Calu3 (cell line): ENCODE measurements at regions not wholly inside any gene's neighbourhood (a gene's known extent, or its start where the extent isn't known, plus 50 kb on each side); places are given as distances from the start of the nearest gene placed in this dataset.
A peak's percentile ranks its signal among the peaks of the same experiment; 100 is the strongest.

Source experiments
- BruUV-seq: library from RNA; stranded (reverse); fragments of 400-500 nt; replicated peaks from 2 replicates; lab custom pipeline; 2021; lab: Mats Ljungman, UMichigan
- CTCF ChIA-PET: fragments of 300-600 bp; sonication (Branson Sonifier 250); formaldehyde crosslinking; loops from one replicate; lab custom pipeline; 2022; ENCODE audit warnings: antibody characterized with exemption; lab: Charles Lee
- DNase-seq: peaks from one replicate; pipeline ENCODE4 v3.0.0; 2022
- H3K27ac Mint-ChIP-seq: one replicate; pipeline ENCODE4 v1.8.0; 2022; ENCODE audit warnings: mixed read lengths; ENCODE audit not compliant: unreplicated experiment
- H3K27me3 Mint-ChIP-seq: one replicate; pipeline ENCODE4 v1.8.0; 2022; ENCODE audit warnings: mixed read lengths; ENCODE audit not compliant: unreplicated experiment
- H3K36me3 Mint-ChIP-seq: one replicate; pipeline ENCODE4 v1.8.0; 2022; ENCODE audit warnings: mild to moderate bottlenecking, moderate library complexity, mixed read lengths; ENCODE audit not compliant: insufficient read depth, unreplicated experiment
- H3K4me1 Mint-ChIP-seq: one replicate; pipeline ENCODE4 v1.8.0; 2022; ENCODE audit warnings: mild to moderate bottlenecking, low read depth, mixed read lengths; ENCODE audit not compliant: unreplicated experiment
- H3K4me3 Mint-ChIP-seq: one replicate; pipeline ENCODE4 v1.8.0; 2022; ENCODE audit warnings: mild to moderate bottlenecking, low read depth, moderate library complexity, mixed read lengths; ENCODE audit not compliant: unreplicated experiment
- H3K9me3 Mint-ChIP-seq: one replicate; pipeline ENCODE4 v1.8.0; 2022; ENCODE audit warnings: low read depth, mixed read lengths; ENCODE audit not compliant: unreplicated experiment
- intact Hi-C: fragments of 100-400 bp; cut with micrococcal nuclease; formaldehyde crosslinking; loops from one replicate; pipeline ENCODE4 v1.10.0; 2022; ENCODE audit not compliant: unreplicated experiment
- TF ChIP-seq, protein P1 (sequence below): fragments of 200-600 bp; IDR thresholded peaks from one replicate; pipeline ENCODE4 v1.8.0; 2022; ENCODE audit warnings: antibody characterized with exemption; ENCODE audit not compliant: unreplicated experiment

DNA sequence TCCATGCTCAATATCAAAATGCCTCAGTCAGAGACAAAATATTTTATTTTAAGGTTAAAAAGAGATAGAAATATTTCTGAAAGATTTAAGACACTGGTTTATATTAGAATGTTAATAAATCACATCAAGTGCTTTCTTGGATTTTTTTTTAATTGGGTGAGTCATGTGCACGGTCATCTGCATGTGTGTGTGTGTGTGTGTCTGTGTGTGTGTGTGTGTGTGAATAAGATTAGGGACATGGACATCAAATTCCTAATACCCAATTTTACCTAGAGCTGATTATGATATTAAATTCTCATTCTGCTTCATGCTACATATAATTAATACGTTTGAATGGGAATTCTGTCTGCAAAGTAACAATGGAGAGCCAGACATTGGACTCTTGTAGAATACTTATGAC lies 122.9 kb downstream of the BASP1 start:
- H3K27me3 Mint-ChIP-seq, result peaks cover 28% of the 10 kb centered on the region
- no peak for DNase-seq
- TF ChIP-seq, protein P1, sequence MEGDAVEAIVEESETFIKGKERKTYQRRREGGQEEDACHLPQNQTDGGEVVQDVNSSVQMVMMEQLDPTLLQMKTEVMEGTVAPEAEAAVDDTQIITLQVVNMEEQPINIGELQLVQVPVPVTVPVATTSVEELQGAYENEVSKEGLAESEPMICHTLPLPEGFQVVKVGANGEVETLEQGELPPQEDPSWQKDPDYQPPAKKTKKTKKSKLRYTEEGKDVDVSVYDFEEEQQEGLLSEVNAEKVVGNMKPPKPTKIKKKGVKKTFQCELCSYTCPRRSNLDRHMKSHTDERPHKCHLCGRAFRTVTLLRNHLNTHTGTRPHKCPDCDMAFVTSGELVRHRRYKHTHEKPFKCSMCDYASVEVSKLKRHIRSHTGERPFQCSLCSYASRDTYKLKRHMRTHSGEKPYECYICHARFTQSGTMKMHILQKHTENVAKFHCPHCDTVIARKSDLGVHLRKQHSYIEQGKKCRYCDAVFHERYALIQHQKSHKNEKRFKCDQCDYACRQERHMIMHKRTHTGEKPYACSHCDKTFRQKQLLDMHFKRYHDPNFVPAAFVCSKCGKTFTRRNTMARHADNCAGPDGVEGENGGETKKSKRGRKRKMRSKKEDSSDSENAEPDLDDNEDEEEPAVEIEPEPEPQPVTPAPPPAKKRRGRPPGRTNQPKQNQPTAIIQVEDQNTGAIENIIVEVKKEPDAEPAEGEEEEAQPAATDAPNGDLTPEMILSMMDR, result no peak
- CTCF ChIA-PET, result no interaction called here
- no TSS peak for BruUV-seq
- H3K9me3 Mint-ChIP-seq, result peaks cover 4% of the 10 kb centered on the region
- H3K4me1 Mint-ChIP-seq, result peaks cover 8% of the 10 kb centered on the region
- H3K36me3 Mint-ChIP-seq, result no peaks in the 10 kb centered on the region
- no peak overlapping the region for H3K27ac Mint-ChIP-seq
- intact Hi-C loops, result no loop called here
- H3K4me3 Mint-ChIP-seq, result no peak overlapping the region

DNA sequence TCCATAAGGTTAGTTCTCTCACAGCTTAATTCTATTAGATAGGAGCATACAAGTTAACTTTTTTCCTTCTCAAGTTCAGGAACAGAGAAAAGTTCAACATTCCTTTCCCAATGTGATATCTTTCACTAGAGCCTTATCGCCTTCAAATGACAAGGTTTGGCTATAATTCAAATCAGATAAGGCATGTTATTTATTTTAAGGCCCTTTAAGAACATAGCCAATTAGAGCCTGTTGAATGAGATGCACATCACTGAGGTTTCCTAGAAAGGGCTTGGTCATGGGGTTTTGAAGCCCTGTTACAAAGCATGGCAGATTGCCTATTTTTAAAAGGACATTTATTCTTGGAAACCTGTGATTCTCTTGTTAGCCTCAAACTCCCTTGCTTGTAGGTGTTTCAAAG lies 123.4 kb downstream of the BASP1 start:
- TF ChIP-seq, protein P1, result no peak
- peaks cover 28% of the 10 kb centered on the region for H3K27me3 Mint-ChIP-seq
- CTCF ChIA-PET, result no interaction called here
- DNase-seq, result no peak
- no peak overlapping the region for H3K27ac Mint-ChIP-seq
- peaks cover 8% of the 10 kb centered on the region for H3K4me1 Mint-ChIP-seq
- no TSS peak for BruUV-seq
- no peak overlapping the region for H3K4me3 Mint-ChIP-seq
- H3K9me3 Mint-ChIP-seq, result peaks cover 4% of the 10 kb centered on the region
- intact Hi-C loops, result no loop called here
- no peaks in the 10 kb centered on the region for H3K36me3 Mint-ChIP-seq

DNA sequence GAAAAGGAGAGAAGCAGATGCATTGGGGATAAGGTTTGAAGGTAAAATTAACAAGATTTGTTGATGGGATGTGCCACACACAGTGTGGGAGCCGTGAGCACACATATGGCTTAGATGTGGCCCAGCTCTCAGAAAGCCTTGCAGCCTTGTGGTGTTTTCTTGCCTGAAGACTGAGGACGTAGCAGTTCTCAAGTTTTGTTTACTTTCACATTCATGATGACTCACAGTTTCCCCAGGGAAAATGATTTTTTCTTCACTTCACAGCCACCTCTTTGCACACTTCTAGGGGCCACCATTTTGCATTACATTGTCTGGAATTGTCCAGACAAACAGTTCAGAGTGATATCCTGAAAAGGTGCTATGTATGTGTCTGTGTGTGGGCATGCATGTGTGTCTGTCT lies 126.2 kb downstream of the BASP1 start:
- CTCF ChIA-PET, result no interaction called here
- no peaks in the 10 kb centered on the region for H3K36me3 Mint-ChIP-seq

DNA sequence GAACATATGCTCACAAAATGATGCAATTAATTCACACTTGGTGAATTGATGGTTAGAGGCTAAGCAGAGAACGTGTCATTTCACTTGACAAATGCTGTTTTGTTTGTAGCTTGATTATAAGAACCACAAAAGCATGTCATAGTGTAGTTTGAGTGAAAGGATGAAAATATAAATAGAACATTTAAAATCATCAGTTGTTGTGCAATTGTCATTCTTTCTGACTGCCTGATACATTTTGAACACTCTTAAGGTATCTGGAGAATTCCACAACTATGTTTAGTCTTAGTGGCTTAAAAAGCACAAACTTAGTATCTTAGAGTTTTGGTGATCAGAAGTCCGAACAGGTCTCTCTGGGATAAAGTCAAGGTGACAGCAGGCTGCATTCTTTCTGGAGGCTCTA lies 129.4 kb downstream of the BASP1 start:
- intact Hi-C loops, result no loop called here
- no peaks in the 10 kb centered on the region for H3K36me3 Mint-ChIP-seq
- no peak overlapping the region for H3K27ac Mint-ChIP-seq
- H3K27me3 Mint-ChIP-seq, result peaks cover 8% of the 10 kb centered on the region
- H3K4me3 Mint-ChIP-seq, result no peak overlapping the region
- H3K9me3 Mint-ChIP-seq, result no peaks in the 10 kb centered on the region
- BruUV-seq, result no TSS peak
- H3K4me1 Mint-ChIP-seq, result peaks cover 8% of the 10 kb centered on the region
- DNase-seq, result no peak
- TF ChIP-seq, protein P1, result no peak
- CTCF ChIA-PET, result no interaction called here

More for the DNA sequence above, 126.2 kb downstream of the BASP1 start:
- Mint-ChIP-seq H3K4me3 (no peak overlapping the region), H3K27me3 (peaks cover 20% of the 10 kb centered on the region), H3K27ac (no peak overlapping the region), H3K4me1 (peaks cover 8% of the 10 kb centered on the region), H3K9me3 (peaks cover 3% of the 10 kb centered on the region)
- no TSS peak for BruUV-seq
- DNase-seq, result peak; percentile 14
- intact Hi-C loops, result no loop called here
- TF ChIP-seq, protein P1, result no peak

DNA sequence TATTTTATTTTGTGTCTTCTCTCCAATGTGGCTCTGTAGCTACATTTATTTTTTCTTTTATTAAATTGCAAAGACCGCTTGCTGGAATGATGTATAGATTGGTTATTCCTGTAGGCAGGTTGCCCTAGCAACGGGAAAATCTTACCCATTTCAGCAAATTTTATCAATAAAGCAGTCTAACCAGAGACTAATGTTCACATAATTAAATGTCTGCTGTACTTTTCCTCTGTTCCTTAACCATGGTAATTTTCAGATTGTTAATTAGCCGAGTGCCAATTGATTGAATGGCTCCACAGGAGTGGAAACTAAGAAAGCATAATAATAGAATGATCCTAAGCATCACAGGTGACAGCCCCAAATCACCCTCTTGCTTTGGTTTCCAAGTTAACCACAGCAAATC lies 134.8 kb downstream of the BASP1 start:
- Mint-ChIP-seq H3K36me3 (no peaks in the 10 kb centered on the region), H3K27ac (no peak overlapping the region), H3K4me1 (no peaks in the 10 kb centered on the region), H3K4me3 (no peak overlapping the region), H3K27me3 (peaks cover 16% of the 10 kb centered on the region), H3K9me3 (peaks cover 4% of the 10 kb centered on the region)
- TF ChIP-seq, protein P1, result no peak
- CTCF ChIA-PET, result no interaction called here
- no TSS peak for BruUV-seq
- intact Hi-C loops, result no loop called here
- no peak for DNase-seq
